IPS DF 6.9 (cell line): ENCODE measurements at regions not wholly inside any gene's neighbourhood (a gene's known extent, or its start where the extent isn't known, plus 50 kb on each side); places are given as distances from the start of the nearest gene placed in this dataset.
"Not testable (repeated sequence)": the region's sequence is repeated elsewhere in the genome, so short reads cannot be mapped to it uniquely, and the experiment has no call there.

Experiments used
- DNase-seq: peaks from one replicate; pipeline ENCODE4 v3.0.0-alpha.2; 2013; ENCODE audit warnings: low read depth, low spot score
- H3K27ac ChIP-seq: one replicate; pipeline ENCODE4 v1.5.1; 2013; ENCODE audit warnings: low read length, control low read depth
- H3K27me3 ChIP-seq: 2 replicates; pipeline ENCODE4 v1.6.1; 2013; ENCODE audit warnings: mild to moderate bottlenecking, low read length; ENCODE audit not compliant: control insufficient read depth, insufficient read depth
- H3K36me3 ChIP-seq: 2 replicates; pipeline ENCODE4 v1.6.1; 2013; ENCODE audit warnings: low read length; ENCODE audit not compliant: control insufficient read depth, insufficient read depth
- H3K4me1 ChIP-seq: 2 replicates; pipeline ENCODE4 v1.6.1; 2013; ENCODE audit warnings: low read length; ENCODE audit not compliant: control insufficient read depth, insufficient read depth
- H3K4me3 ChIP-seq: 2 replicates; pipeline ENCODE4 v1.5.1; 2013; ENCODE audit warnings: mild to moderate bottlenecking, low read length
- H3K9me3 ChIP-seq: 2 replicates; pipeline ENCODE4 v1.6.1; 2013; ENCODE audit warnings: low read length, inconsistent platforms; ENCODE audit not compliant: control insufficient read depth, insufficient read depth
- WGBS: extraction: QIAGEN DNeasy Blood & Tissue Kit; methylation state at CpG from one replicate; pipeline ENCODE4 v1.1.7; 2013; ENCODE audit warnings: mixed read lengths, missing lambda C conversion rate; ENCODE audit not compliant: insufficient read length, insufficient coverage; 5-methylcytosine and 5-hydroxymethylcytosine counted together

DNA sequence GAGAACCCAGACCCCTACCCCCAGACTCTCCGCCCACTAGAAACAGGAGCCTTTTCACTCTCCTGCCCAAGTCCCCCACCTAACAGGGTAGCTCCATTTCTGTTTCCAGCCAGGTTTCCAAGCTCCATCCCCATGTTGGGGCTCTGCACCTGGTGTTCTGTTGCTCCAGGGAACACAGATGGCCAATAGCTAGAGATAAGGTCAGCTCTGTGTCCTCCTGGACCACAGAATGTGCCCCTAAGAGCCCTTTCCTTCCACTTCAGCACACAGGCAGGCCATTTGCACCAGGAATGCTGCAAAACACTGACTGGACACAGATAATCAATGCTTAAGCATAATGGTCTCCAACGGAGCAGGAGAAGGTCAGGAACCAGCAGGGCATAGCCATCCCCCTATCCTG lies 159.4 kb downstream of the QRSL1 start:
- no peaks in the 10 kb centered on the region for H3K4me1 ChIP-seq
- no peak for DNase-seq
- no peak overlapping the region for H3K27ac ChIP-seq
- no peaks in the 10 kb centered on the region for H3K36me3 ChIP-seq
- no peaks in the 10 kb centered on the region for H3K9me3 ChIP-seq
- H3K27me3 ChIP-seq, result no peaks in the 10 kb centered on the region
- WGBS, result no CpG with 5 or more reads among the region's 2 CpGs
- H3K4me3 ChIP-seq, result no peak overlapping the region

DNA sequence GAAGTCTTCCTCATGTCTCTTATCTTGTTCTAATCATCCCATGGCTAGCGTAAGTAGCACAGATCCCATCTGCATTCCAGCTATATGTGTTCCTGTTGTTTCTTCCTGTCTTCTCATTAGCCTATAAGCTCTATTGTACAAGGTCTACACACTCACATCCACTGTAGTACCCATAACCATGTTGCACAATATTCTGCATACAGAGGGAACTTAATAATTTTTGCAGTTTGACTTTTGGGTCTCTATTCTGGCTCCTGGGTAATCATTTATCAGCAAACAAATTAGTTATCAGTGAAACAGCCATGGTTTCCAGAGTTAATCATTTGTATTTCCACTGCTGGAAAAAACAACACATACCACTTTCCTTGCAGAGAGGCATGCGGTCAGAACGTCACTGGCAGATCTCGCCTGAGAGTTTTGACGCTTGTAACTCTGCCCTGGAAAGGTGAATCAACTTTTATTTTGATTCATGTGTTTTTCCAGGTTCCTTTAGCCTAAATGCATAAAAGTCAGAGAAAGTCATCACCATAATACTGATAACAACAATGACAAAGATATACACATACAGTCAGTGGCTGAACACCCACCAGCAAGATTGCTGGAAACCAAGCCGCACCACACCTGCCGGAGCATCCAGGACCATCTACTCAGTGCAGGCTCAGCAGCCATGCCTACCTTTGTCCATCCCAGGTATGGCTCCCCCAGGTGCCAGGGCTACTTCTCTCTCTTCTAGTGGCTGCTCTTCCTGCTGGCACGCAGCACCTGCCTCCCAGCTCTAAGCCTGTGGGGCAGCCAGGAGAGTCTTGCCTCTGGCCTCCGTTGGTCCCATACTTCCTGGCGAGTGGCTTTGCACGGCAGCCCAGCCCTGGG lies 158.2 kb downstream of the QRSL1 start:
- DNase-seq, result no peak
- H3K9me3 ChIP-seq, result no peaks in the 10 kb centered on the region
- WGBS, result no CpG with 5 or more reads among the region's 11 CpGs
- H3K36me3 ChIP-seq, result no peaks in the 10 kb centered on the region
- H3K27ac ChIP-seq, result no peak overlapping the region
- H3K4me3 ChIP-seq, result no peak overlapping the region
- H3K27me3 ChIP-seq, result no peaks in the 10 kb centered on the region
- no peaks in the 10 kb centered on the region; the same call in 1 of the 2 replicates for H3K4me1 ChIP-seq

DNA sequence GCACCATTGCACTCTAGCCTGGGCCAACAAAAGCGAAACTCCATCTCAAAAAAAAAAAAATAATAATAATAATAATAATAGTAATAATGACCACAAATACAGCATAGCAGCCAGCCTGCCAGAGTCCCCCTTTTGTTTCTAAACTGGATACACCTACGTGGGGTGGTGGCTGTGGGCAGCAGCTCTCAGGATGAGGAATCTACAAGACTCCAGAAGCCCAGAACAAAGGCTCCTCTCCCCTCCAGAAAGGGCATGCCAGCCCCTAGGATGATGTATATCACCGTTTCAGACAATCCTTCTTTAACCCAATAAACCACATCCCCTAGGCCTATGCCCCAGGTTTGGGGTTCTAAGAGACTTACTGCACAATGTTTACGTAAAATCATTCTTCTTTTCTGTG lies 155.9 kb downstream of the QRSL1 start:
- DNase-seq, result no peak
- H3K4me3 ChIP-seq, result no peak overlapping the region
- H3K36me3 ChIP-seq, result no peaks in the 10 kb centered on the region
- H3K27ac ChIP-seq, result no peak overlapping the region
- no peaks in the 10 kb centered on the region for H3K9me3 ChIP-seq
- H3K4me1 ChIP-seq, result no peaks in the 10 kb centered on the region; the same call in 1 of the 2 replicates
- WGBS, result no CpG with 5 or more reads among the region's 4 CpGs
- H3K27me3 ChIP-seq, result no peaks in the 10 kb centered on the region

DNA sequence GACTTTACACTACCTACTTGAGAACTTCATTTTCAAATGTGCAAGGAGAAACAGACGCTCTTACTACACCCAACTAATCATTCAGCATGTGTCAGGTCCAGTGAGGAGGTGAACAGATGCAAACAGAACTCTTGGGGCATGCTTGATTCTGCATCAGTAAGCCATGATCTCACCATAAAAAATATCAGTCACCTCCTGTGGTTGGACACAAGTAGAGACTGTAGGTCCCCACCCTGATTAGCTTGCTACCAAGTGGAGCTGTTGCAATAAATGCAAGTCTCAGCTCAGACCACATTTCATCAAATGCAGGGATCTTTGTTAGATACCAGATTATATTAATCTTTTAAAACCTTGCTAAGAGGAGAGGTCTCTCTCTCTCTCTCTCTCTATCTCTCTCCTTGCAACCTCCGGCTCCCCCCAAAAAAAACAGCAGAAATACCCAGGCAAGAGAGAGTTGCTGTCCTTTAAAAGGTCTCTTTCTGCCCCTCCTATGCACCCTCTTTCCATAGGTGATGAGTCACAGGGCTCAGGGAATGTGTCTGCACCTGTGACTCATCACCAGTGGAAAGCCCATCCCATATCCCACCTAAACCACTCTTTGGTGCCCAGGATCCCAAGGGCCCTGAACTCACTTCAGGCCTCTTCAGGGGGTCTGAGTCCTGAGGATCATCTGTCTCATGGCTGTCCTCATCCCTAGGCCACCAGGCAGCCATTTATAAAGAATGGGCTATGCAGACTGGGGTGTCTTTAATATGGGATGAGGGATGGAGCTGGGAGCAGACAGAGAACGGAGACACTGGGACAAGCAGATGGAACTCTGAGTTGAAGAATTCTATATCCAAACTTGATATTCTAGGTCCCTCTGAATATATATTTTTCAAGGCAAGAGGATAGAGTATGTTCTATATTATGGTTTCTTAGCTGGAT lies 154.5 kb downstream of the QRSL1 start:
- Histone ChIP-seq H3K27me3 (no peaks in the 10 kb centered on the region), H3K36me3 (no peaks in the 10 kb centered on the region), H3K4me3 (no peak overlapping the region), H3K27ac (no peak overlapping the region), H3K4me1 (no peaks in the 10 kb centered on the region; the same call in 1 of the 2 replicates), H3K9me3 (peaks cover 1% of the 10 kb centered on the region)
- WGBS, result no CpG with 5 or more reads among the region's 3 CpGs
- DNase-seq, result no peak

DNA sequence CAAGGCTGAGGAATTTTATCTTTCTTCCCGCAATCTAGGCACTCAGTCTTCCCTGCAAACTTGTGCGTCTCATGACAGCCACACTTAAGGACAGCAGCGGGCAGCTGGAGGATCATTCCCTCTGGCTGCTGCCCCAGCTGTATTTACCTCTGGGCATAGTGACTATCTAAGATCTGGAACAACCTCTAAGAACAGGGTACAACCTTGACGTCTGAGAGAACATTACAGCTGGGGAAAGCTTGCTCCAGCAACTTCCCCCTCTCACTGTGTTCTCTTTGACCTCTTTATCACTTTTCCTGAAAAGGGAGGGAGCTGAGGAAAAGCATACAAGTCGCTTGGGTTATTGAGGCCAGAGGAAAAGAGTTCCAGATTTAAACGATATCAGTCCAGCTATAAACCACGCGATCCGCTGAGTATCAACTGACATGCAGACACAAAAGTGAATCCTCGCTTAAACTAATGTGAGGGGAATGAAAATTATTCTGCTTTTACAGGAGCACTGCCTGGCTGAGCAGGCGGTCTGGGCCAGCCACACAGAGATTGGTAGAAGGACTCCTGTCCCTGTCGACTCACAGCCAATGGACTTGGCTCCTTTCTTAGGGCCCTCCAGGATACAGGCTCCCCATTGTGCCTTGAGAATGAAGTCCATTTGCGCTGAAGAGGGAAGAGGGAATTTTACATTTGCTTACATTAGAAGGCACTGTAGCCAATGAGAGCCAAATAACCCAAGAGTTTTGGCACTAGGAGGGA lies 153.3 kb downstream of the QRSL1 start:
- H3K27ac ChIP-seq, result no peak overlapping the region
- H3K36me3 ChIP-seq, result no peaks in the 10 kb centered on the region
- H3K4me3 ChIP-seq, result no peak overlapping the region
- H3K9me3 ChIP-seq, result peaks cover 1% of the 10 kb centered on the region
- no CpG with 5 or more reads among the region's 13 CpGs for WGBS
- DNase-seq, result no peak
- no peaks in the 10 kb centered on the region for H3K27me3 ChIP-seq
- no peaks in the 10 kb centered on the region; the same call in 1 of the 2 replicates for H3K4me1 ChIP-seq

DNA sequence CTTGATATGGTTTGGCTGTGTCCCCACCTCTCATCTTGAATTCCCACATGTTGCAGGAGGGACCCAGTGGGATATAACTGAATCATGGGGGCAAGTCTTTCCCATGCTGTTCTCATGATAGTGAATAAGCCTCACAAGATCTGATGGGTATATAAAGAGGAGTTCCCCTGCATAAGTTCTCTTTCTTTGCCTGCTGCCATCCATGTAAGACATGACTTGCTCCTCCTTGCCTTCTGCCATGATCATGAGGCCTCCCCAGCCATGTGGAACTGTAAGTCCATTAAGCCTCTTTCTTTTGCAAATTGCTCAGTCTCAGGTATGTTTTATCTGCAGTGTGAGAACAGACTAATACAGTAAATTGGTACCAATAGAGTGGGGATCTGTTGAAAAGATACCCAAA lies 150.2 kb downstream of the QRSL1 start:
- H3K9me3 ChIP-seq, H3K27ac ChIP-seq, H3K27me3 ChIP-seq, H3K4me1 ChIP-seq, H3K36me3 ChIP-seq, DNase-seq, H3K4me3 ChIP-seq: not testable (repeated sequence)

DNA sequence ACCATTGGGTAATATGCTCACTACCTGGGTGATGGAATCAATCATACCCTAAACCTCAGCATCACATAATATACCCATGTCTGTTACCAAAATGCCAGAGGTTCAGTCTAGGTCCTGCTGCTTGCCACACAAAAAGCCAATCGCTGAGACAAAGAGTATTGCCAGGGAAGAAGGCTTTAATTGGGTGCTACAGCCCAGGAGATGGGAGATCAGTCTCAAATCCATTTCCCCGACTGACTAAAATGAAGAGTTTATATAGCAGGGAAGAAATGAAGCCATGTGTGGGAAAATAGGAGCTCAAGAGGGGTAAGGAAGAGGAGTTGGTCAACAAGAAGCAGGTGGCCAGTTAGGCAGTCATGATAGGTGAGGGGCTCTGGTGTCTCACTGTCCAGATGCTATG lies 149.6 kb downstream of the QRSL1 start:
- peaks cover 1% of the 10 kb centered on the region for H3K9me3 ChIP-seq
- H3K4me3 ChIP-seq, result no peak overlapping the region
- H3K27ac ChIP-seq, result no peak overlapping the region
- no peak for DNase-seq
- no peaks in the 10 kb centered on the region for H3K27me3 ChIP-seq
- no CpG with 5 or more reads among the region's 2 CpGs for WGBS
- no peaks in the 10 kb centered on the region; the same call in 1 of the 2 replicates for H3K4me1 ChIP-seq
- H3K36me3 ChIP-seq, result no peaks in the 10 kb centered on the region

DNA sequence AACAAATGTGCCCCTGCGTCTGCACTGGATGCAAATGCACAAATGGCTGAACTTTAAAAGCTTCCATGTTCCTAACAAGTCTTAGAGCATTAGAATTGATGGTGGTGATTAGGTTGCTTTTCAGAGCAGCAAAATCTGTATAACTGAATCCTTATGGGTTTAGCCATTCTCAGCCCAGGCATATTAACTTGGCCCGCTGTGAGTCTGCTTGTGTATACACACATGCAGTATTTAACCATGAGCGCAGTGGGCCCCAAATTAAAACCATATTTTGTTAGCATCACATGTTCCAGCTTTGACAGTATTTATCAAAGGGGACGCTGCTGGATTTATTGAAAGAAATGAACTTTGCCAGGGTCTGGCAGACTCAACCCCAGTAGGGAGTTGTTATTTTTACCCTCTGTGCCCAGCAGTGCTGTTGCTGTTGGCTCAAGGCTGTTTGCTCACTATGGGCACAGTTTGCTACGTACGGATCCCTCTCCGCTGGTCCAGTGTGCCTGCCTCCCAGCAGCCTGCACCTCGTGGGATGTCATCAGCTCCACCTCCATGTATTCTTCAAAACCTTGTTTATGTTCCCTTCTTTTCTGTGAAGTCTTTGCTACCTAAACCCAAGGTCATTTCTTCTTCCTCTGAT lies 144.7 kb downstream of the QRSL1 start:
- no peak overlapping the region for H3K27ac ChIP-seq
- no peaks in the 10 kb centered on the region for H3K36me3 ChIP-seq
- H3K4me3 ChIP-seq, result no peak overlapping the region
- H3K27me3 ChIP-seq, result no peaks in the 10 kb centered on the region; the same call in 1 of the 2 replicates
- peaks cover 2% of the 10 kb centered on the region; the same call in 1 of the 2 replicates for H3K9me3 ChIP-seq
- peaks cover 3% of the 10 kb centered on the region; the same call in 1 of the 2 replicates for H3K4me1 ChIP-seq
- no CpG with 5 or more reads among the region's 8 CpGs for WGBS
- DNase-seq, result no peak

DNA sequence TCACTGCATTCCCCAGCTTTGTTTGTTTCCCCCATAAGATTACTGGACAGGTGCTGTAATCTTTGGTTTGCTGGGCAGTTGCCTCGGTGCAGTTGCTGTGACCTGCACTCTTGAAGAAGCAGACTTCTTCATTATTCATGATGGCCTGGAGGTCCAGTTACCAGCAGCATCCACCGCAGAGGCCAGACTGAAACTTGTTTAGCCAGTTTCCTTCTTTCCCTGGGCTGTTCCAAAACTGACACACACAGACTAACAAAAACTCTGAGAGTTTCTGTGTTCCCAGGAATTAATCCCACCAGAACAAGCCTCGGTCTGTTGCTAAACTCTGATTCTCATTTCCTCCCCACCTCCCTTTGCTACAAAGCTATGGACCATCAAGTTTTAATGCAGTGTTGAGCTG lies 144.1 kb downstream of the QRSL1 start:
- WGBS, result no CpG with 5 or more reads among the region's 3 CpGs
- DNase-seq, result no peak
- Histone ChIP-seq H3K36me3 (no peaks in the 10 kb centered on the region), H3K27ac (no peak overlapping the region), H3K27me3 (no peaks in the 10 kb centered on the region; the same call in 1 of the 2 replicates), H3K9me3 (0 out of 2 replicates have a peak, but pooled peaks cover 1% of the 10 kb centered on the region), H3K4me3 (no peak overlapping the region), H3K4me1 (peaks cover 3% of the 10 kb centered on the region; the same call in 1 of the 2 replicates)
